H9 (cell line): ENCODE measurements at regions not wholly inside any gene's neighbourhood (a gene's known extent, or its start where the extent isn't known, plus 50 kb on each side); places are given as distances from the start of the nearest gene placed in this dataset.

ENCODE experiments used
- DNase-seq: peaks from one replicate; pipeline ENCODE4 v3.0.0-alpha.2; 2017
- H2AFZ ChIP-seq: one replicate; pipeline ENCODE4 v1.6.1; 2013; ENCODE audit warnings: mild to moderate bottlenecking, low read length, control low read depth, moderate library complexity
- H2AK5ac ChIP-seq: 2 replicates; pipeline ENCODE4 v1.6.1; 2013; ENCODE audit warnings: low read length, control low read depth, mixed read lengths; ENCODE audit not compliant: insufficient read length
- H2BK120ac ChIP-seq: one replicate; pipeline ENCODE4 v1.6.1; 2013; ENCODE audit warnings: low read depth, mild to moderate bottlenecking, low read length, control low read depth, inconsistent platforms; ENCODE audit not compliant: poor library complexity, severe bottlenecking
- H2BK12ac ChIP-seq: 2 replicates; pipeline ENCODE4 v1.6.1; 2013; ENCODE audit warnings: low read length, control low read depth, mixed read lengths, low read depth; ENCODE audit not compliant: insufficient read length
- H2BK15ac ChIP-seq: 2 replicates; pipeline ENCODE4 v1.6.1; 2013; ENCODE audit warnings: low read depth, low read length, control low read depth
- H2BK20ac ChIP-seq: one replicate; pipeline ENCODE4 v1.6.1; 2013; ENCODE audit warnings: low read depth, mild to moderate bottlenecking, low read length, control low read depth, inconsistent platforms; ENCODE audit not compliant: poor library complexity, severe bottlenecking
- H2BK5ac ChIP-seq: 2 replicates; pipeline ENCODE4 v1.6.1; 2013; ENCODE audit warnings: low read length, control low read depth, mixed read lengths; ENCODE audit not compliant: insufficient read length
- H3K14ac ChIP-seq: 2 replicates; pipeline ENCODE4 v1.6.1; 2013; ENCODE audit warnings: low read length, control low read depth; ENCODE audit not compliant: insufficient read depth
- H3K18ac ChIP-seq: 2 replicates; pipeline ENCODE4 v1.6.1; 2013; ENCODE audit warnings: low read depth, mild to moderate bottlenecking, mixed read lengths, low read length, control low read depth; ENCODE audit not compliant: insufficient read length
- H3K23ac ChIP-seq: 2 replicates; pipeline ENCODE4 v1.6.1; 2013; ENCODE audit warnings: low read length, control low read depth, mixed read lengths, low read depth; ENCODE audit not compliant: insufficient read length
- H3K23me2 ChIP-seq: 2 replicates; pipeline ENCODE4 v1.6.1; 2013; ENCODE audit warnings: low read depth, mild to moderate bottlenecking, mixed read lengths, low read length, control low read depth; ENCODE audit not compliant: insufficient read length, poor library complexity, severe bottlenecking
- H3K27ac ChIP-seq: 2 replicates; pipeline ENCODE4 v1.5.1; 2013; ENCODE audit warnings: low read length, control low read depth, mixed read lengths, low read depth; ENCODE audit not compliant: insufficient read length
- H3K27me3 ChIP-seq: 2 replicates; pipeline ENCODE4 v1.6.1; 2013; ENCODE audit warnings: low read length, control low read depth, inconsistent platforms; ENCODE audit not compliant: insufficient read depth
- H3K4ac ChIP-seq: 2 replicates; pipeline ENCODE4 v1.6.1; 2013; ENCODE audit warnings: low read depth, mild to moderate bottlenecking, control low read depth, inconsistent platforms, low read length, moderate library complexity
- H3K4me1 ChIP-seq: 2 replicates; pipeline ENCODE4 v1.6.1; 2013; ENCODE audit warnings: low read length, control low read depth, inconsistent platforms; ENCODE audit not compliant: insufficient read depth
- H3K4me2 ChIP-seq: 2 replicates; pipeline ENCODE4 v1.6.1; 2013; ENCODE audit warnings: low read length, control low read depth, mixed read lengths; ENCODE audit not compliant: insufficient read length, insufficient read depth
- H3K56ac ChIP-seq: 2 replicates; pipeline ENCODE4 v1.6.1; 2013; ENCODE audit warnings: low read depth, mild to moderate bottlenecking, mixed read lengths, low read length, control low read depth; ENCODE audit not compliant: insufficient read length
- H3K79me1 ChIP-seq: 2 replicates; pipeline ENCODE4 v1.6.1; 2013; ENCODE audit warnings: low read depth, mild to moderate bottlenecking, moderate library complexity, low read length, control low read depth, inconsistent platforms; ENCODE audit not compliant: insufficient read depth, poor library complexity, severe bottlenecking
- H3K79me2 ChIP-seq: 2 replicates; pipeline ENCODE4 v1.6.1; 2013; ENCODE audit warnings: low read length, control low read depth, inconsistent platforms; ENCODE audit not compliant: insufficient read depth
- H3K9ac ChIP-seq: 2 replicates; pipeline ENCODE4 v1.6.1; 2013; ENCODE audit warnings: low read length, control low read depth, mixed read lengths; ENCODE audit not compliant: insufficient read length; ENCODE audit errors: extremely low read depth
- H3K9me3 ChIP-seq: one replicate; pipeline ENCODE4 v1.6.1; 2013; ENCODE audit warnings: low read depth, low read length, inconsistent platforms; ENCODE audit not compliant: control insufficient read depth
- H3T11ph ChIP-seq: one replicate; pipeline ENCODE4 v1.6.1; 2013; ENCODE audit warnings: mild to moderate bottlenecking, low read length, control low read depth, inconsistent platforms
- H4K20me1 ChIP-seq: one replicate; pipeline ENCODE4 v1.6.1; 2013; ENCODE audit not compliant: control insufficient read depth, insufficient read length, insufficient read depth
- H4K5ac ChIP-seq: 2 replicates; pipeline ENCODE4 v1.6.1; 2013; ENCODE audit warnings: low read depth, mild to moderate bottlenecking, mixed read lengths, low read length, control low read depth; ENCODE audit not compliant: insufficient read length
- H4K8ac ChIP-seq: replicated peaks from 2 replicates; pipeline ENCODE4 v1.6.1; 2013; ENCODE audit warnings: low read length, control low read depth, mixed read lengths, low read depth; ENCODE audit not compliant: insufficient read length
- H4K91ac ChIP-seq: 2 replicates; pipeline ENCODE4 v1.6.1; 2013; ENCODE audit warnings: low read depth, mild to moderate bottlenecking, moderate library complexity, mixed read lengths, low read length, control low read depth; ENCODE audit not compliant: insufficient read length
- H3K27ac Mint-ChIP-seq, 3 experiments: 2 replicates in 2 of 3; 3 replicates in 1 of 3; pipeline ENCODE4 v1.8.0; 2020 to 2021; ENCODE audit warnings: mixed read lengths in 3 of 3, mild to moderate bottlenecking in 1 of 3, moderate library complexity in 1 of 3
- H3K27me3 Mint-ChIP-seq: 2 replicates; pipeline ENCODE4 v1.8.0; 2021; ENCODE audit warnings: low read depth, mild to moderate bottlenecking, moderate library complexity, mixed read lengths
- H3K36me3 Mint-ChIP-seq, 3 experiments: 2 replicates in 2 of 3; 3 replicates in 1 of 3; pipeline ENCODE4 v1.8.0; 2020 to 2021; ENCODE audit warnings: low read depth in 3 of 3, mixed read lengths in 3 of 3; ENCODE audit not compliant: insufficient read depth in 1 of 3
- H3K4me1 Mint-ChIP-seq, 2 experiments: 2 replicates each; pipeline ENCODE4 v1.8.0; 2020; ENCODE audit warnings: mixed read lengths in 2 of 2
- H3K4me3 Mint-ChIP-seq, 2 experiments: 2 replicates in 1 of 2; 3 replicates in 1 of 2; pipeline ENCODE4 v1.8.0; 2020 to 2021; ENCODE audit warnings: mild to moderate bottlenecking in 2 of 2, mixed read lengths in 2 of 2, moderate library complexity in 1 of 2
- H3K9me3 Mint-ChIP-seq, 2 experiments: 2 replicates in 1 of 2; 3 replicates in 1 of 2; pipeline ENCODE4 v1.8.0; 2020; ENCODE audit warnings: mild to moderate bottlenecking in 2 of 2, mixed read lengths in 2 of 2, moderate library complexity in 1 of 2
- CTCF ChIP-seq: fragments of 200-600 bp; sonication (generic); conservative IDR thresholded peaks from 3 replicates; pipeline ENCODE4 v1.8.0; 2021; ENCODE audit warnings: antibody characterized with exemption, mild to moderate bottlenecking
- WGBS: extraction: QIAGEN DNeasy Blood & Tissue Kit; methylation state at CpG from one replicate; pipeline ENCODE4 v1.1.7; 2013; ENCODE audit warnings: missing lambda C conversion rate, low lambda C conversion rate, mixed read lengths; ENCODE audit not compliant: insufficient read length; ENCODE audit errors: extremely low coverage; 5-methylcytosine and 5-hydroxymethylcytosine counted together

- H4K91ac ChIP-seq = no peak overlapping the region
- no peak overlapping the region for H2BK120ac ChIP-seq
- H3K9me3 Mint-ChIP-seq = no peaks in the 10 kb centered on the region
- H3K56ac ChIP-seq = no peak overlapping the region
- no peak for TF ChIP-seq CTCF
- H3K4me1 Mint-ChIP-seq = no peaks in the 10 kb centered on the region
- no peak overlapping the region for H3K27ac ChIP-seq
- H3K9ac ChIP-seq = no peak overlapping the region
- no peak overlapping the region for H2BK12ac ChIP-seq
- H3K4ac ChIP-seq = no peak overlapping the region
- no peaks in the 10 kb centered on the region for H3K36me3 Mint-ChIP-seq
- H3K79me1 ChIP-seq = no peaks in the 10 kb centered on the region
- no peak for DNase-seq
- no peak overlapping the region for H2AK5ac ChIP-seq
- no peaks in the 10 kb centered on the region for H3K9me3 ChIP-seq
- H2AFZ ChIP-seq = no peak overlapping the region
- H3K4me1 ChIP-seq = no peaks in the 10 kb centered on the region
- no peaks in the 10 kb centered on the region for H4K20me1 ChIP-seq
- H3K27me3 Mint-ChIP-seq = no peaks in the 10 kb centered on the region; the same call in 1 of the 2 replicates
- no peak overlapping the region for H4K8ac ChIP-seq
- H4K5ac ChIP-seq = no peak overlapping the region
- H3K23ac ChIP-seq = no peak overlapping the region
- H2BK15ac ChIP-seq = no peak overlapping the region
- no peak overlapping the region for H3K27ac Mint-ChIP-seq
- no peak overlapping the region for H3K4me2 ChIP-seq
- H3T11ph ChIP-seq = no peak overlapping the region
- no peak overlapping the region for H3K18ac ChIP-seq
- H3K79me2 ChIP-seq = no peaks in the 10 kb centered on the region
- no CpG with 5 or more reads among the region's 3 CpGs for WGBS
- H2BK20ac ChIP-seq = no peak overlapping the region
- H3K23me2 ChIP-seq = no peaks in the 10 kb centered on the region
- no peak overlapping the region for H3K14ac ChIP-seq
- no peaks in the 10 kb centered on the region for H3K27me3 ChIP-seq
- H3K4me3 Mint-ChIP-seq = no peak overlapping the region
- no peak overlapping the region for H2BK5ac ChIP-seq
Measured at GRCh38 chr3:124313621-124314020, 321.7 kb upstream of the ROPN1 start.
